ENCODE measurements at regions not wholly inside any gene's neighbourhood (a gene's known extent, or its start where the extent isn't known, plus 50 kb on each side); places are given as distances from the start of the nearest gene placed in this dataset.
A peak's percentile ranks its signal among the peaks of the same experiment; 100 is the strongest.

DNA sequence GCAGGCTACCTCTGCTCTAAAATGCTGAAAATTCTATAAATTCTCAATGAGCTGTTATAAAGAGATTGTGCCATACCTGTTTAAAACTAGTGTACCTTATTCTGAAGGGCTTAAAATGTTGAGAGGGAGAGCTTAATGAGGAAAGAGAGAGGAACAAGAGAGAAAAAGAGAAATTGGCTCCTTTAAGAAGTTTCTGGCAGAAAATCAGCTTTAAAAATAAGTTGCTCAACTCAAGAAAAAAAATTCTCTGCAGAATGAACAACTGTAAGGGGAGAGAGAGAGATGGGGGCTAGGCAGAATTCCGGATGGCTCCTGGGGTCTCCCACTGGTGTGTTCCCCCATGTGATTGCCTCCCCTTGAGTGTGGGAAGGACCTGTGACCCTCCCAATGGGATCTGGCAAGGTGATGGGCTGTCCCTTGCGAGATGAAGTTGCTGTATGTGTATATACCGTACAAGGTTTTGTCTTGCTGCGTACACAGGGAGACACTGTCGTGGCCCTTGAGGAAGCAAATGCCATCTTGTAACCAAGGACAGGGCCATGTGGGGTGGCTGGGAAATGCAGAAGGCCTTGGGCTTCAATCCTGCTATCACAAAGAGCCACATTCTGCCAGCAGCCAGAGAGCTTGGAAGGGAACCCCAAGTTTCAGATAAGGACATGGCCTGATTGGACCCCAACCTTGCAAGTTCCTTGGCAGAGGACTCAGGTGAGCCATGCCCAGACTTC is 64.3 kb upstream of the S1PR3 start:
- Histone ChIP-seq H3K27me3 (replicated peaks in 1 of 7) (no peaks in the 10 kb centered on the region), H3K36me3 (no peaks in the 10 kb centered on the region), H3K9me3 (peaks cover 0 to 6% (median 0%) of the 10 kb centered on the region in 8 donors), H3K27ac (peak overlapping the region in 3 of 8 donors; percentile 58 to 67 (median 61)), H3K4me3 (no peak overlapping the region), H3K4me1 (peaks cover 0 to 54% (median 27%) of the 10 kb centered on the region in 6 donors)
- 39 to 85% (median 56%) methylated on average over 5 of the region's 5 CpGs for WGBS, 5 donors
- no peak for DNase-seq
- TF ChIP-seq POLR2A (IDR thresholded peaks at IDR 0.05) = no peak
- TF ChIP-seq POLR2AphosphoS5 (IDR thresholded peaks at IDR 0.05) = no peak
- TF ChIP-seq, protein P1, sequence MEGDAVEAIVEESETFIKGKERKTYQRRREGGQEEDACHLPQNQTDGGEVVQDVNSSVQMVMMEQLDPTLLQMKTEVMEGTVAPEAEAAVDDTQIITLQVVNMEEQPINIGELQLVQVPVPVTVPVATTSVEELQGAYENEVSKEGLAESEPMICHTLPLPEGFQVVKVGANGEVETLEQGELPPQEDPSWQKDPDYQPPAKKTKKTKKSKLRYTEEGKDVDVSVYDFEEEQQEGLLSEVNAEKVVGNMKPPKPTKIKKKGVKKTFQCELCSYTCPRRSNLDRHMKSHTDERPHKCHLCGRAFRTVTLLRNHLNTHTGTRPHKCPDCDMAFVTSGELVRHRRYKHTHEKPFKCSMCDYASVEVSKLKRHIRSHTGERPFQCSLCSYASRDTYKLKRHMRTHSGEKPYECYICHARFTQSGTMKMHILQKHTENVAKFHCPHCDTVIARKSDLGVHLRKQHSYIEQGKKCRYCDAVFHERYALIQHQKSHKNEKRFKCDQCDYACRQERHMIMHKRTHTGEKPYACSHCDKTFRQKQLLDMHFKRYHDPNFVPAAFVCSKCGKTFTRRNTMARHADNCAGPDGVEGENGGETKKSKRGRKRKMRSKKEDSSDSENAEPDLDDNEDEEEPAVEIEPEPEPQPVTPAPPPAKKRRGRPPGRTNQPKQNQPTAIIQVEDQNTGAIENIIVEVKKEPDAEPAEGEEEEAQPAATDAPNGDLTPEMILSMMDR (IDR thresholded peaks at IDR 0.05 in 8 of 11, conservative IDR thresholded peaks at IDR 0.05 in 3 of 11) = no peak
- intact Hi-C loops (cut with DNase I; ENCODE audit: low total_unique reads) = no loop called here

DNA sequence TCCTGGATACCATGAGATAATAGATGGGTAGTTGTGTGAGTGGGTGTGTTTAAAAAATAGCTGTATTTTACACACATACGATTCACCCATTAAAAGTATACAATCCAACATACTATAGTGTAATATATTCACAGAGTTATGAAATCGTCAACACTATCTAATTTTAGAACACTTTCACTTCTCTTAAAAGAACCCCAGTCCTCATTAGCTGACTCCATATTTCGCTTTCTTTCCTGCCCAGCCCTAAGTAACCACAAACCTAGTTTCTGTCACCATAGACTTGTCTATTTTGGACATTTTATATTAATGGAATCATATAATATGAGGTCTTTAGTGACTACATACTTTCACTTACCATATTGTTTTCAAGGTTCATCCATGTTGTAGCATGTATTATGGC is 63.8 kb upstream of the S1PR3 start:
- intact Hi-C loops (cut with DNase I; ENCODE audit: low total_unique reads) = no loop called here
- no peak for DNase-seq
- 19 to 38% (median 33%) methylated on average over 3 of the region's 3 CpGs for WGBS, 5 donors
- Histone ChIP-seq H3K4me1 (peaks cover 0 to 48% (median 23%) of the 10 kb centered on the region in 6 donors), H3K4me3 (no peak overlapping the region), H3K27ac (peak overlapping the region in 3 of 8 donors; percentile 58 to 67 (median 61)), H3K36me3 (no peaks in the 10 kb centered on the region), H3K9me3 (peaks cover 0 to 6% (median 0%) of the 10 kb centered on the region in 8 donors), H3K27me3 (replicated peaks in 1 of 7) (peaks cover 0 to 3% (median 0%) of the 10 kb centered on the region in 7 donors)
- TF ChIP-seq POLR2AphosphoS5 (IDR thresholded peaks at IDR 0.05) (no peak), POLR2A (IDR thresholded peaks at IDR 0.05) (no peak)
- TF ChIP-seq, protein P1 (IDR thresholded peaks at IDR 0.05 in 8 of 11, conservative IDR thresholded peaks at IDR 0.05 in 3 of 11) = no peak

DNA sequence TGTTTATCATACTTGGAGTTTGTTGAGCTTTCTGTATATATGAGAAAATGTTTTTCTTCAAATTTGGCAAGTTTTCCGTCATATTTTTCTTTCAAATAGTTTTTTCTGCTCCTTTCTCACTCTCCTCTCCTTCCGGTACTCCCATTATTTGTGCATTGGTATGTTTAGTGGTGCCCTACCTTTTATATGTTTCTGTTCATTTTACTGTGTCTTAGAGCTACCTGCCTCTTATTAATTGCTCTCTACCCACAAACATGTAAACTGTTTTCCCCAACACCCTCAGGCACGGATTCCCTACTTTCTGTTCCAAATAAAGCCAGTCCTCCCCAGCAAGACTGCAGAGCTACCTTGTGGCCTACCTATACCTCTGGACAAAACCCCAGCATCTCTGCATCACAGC is 60.6 kb upstream of the S1PR3 start:
- no peak for DNase-seq
- Histone ChIP-seq H3K4me1 (peaks cover 0 to 24% (median 12%) of the 10 kb centered on the region in 6 donors), H3K9me3 (peaks cover 0 to 6% (median 0%) of the 10 kb centered on the region in 8 donors), H3K4me3 (no peak overlapping the region), H3K27me3 (replicated peaks in 1 of 7) (peaks cover 0 to 23% (median 0%) of the 10 kb centered on the region in 7 donors), H3K36me3 (no peaks in the 10 kb centered on the region), H3K27ac (no peak overlapping the region)
- TF ChIP-seq POLR2AphosphoS5 (IDR thresholded peaks at IDR 0.05) = no peak
- TF ChIP-seq, protein P1 (IDR thresholded peaks at IDR 0.05 in 8 of 11, conservative IDR thresholded peaks at IDR 0.05 in 3 of 11) = no peak
- intact Hi-C loops (cut with DNase I; ENCODE audit: low total_unique reads) = no loop called here
- 72 to 97% (median 79%) methylated on average over 3 of the region's 3 CpGs for WGBS, 5 donors

DNA sequence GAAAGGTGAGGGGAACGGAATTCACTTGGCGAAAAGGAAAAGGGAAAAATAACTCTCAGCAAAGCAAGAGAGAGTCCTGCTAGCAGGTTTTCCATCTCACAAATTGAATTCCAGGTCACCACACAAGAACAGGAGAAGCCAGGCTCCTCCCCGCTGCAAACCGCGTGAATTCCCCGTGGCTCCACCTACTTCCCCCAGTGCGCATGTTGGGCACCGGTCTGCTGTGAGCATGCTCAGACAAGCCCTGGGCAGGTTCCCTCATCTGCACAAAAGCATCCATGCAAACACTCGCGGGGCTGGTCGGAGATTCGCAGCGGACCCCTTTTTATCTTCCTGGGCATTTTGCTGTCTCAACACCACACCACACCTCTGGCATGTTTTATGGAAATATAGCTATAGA is 58.5 kb upstream of the S1PR3 start:
- Histone ChIP-seq H3K27ac (no peak overlapping the region), H3K36me3 (no peaks in the 10 kb centered on the region), H3K4me1 (peaks cover 0 to 6% (median under 1%) of the 10 kb centered on the region in 6 donors), H3K4me3 (no peak overlapping the region), H3K27me3 (replicated peaks in 1 of 7) (peaks cover 0 to 23% (median 0%) of the 10 kb centered on the region in 7 donors), H3K9me3 (peaks cover 0 to 6% (median 0%) of the 10 kb centered on the region in 8 donors)
- TF ChIP-seq, protein P1 (IDR thresholded peaks at IDR 0.05 in 8 of 11, conservative IDR thresholded peaks at IDR 0.05 in 3 of 11) = no peak
- TF ChIP-seq POLR2A (IDR thresholded peaks at IDR 0.05) (no peak), POLR2AphosphoS5 (IDR thresholded peaks at IDR 0.05) (no peak)
- intact Hi-C loops (cut with DNase I; ENCODE audit: low total_unique reads) = no loop called here
- DNase-seq = no peak
- 88 to 94% (median 91%) methylated on average over 13 of the region's 13 CpGs for WGBS, 5 donors

Measured in spleen (tissue), 11 donors.